Activated T-cell treated with anti-CD3 and anti-CD28 coated beads, Interleukin-2, amount 50 U/mL, for 72 hours (primary cell): ENCODE measurements at regions not wholly inside any gene's neighbourhood (a gene's known extent, or its start where the extent isn't known, plus 50 kb on each side); places are given as distances from the start of the nearest gene placed in this dataset.
"Not testable (repeated sequence)": the region's sequence is repeated elsewhere in the genome, so short reads cannot be mapped to it uniquely, and the experiment has no call there.

ENCODE experiments used
- ATAC-seq, 2 donors: fragments of 150-1000 bp; cut with Tn5 transposase; replicated peaks in 1 of 2; 2 replicates each; pipeline ENCODE4 v1.10.0; 2021; ENCODE audit warnings: moderate library complexity in 2 of 2, mild to moderate bottlenecking in 1 of 2
- DNase-seq, 2 donors: peaks; one replicate each; pipeline ENCODE4 v3.0.0; 2021 to 2022; ENCODE audit warnings: mixed read lengths in 1 of 2
- H3K27ac Mint-ChIP-seq: one replicate; pipeline ENCODE4 v1.8.0; 2022; ENCODE audit warnings: mild to moderate bottlenecking, moderate library complexity, mixed read lengths
- H3K27me3 Mint-ChIP-seq: one replicate; pipeline ENCODE4 v1.8.0; 2022; ENCODE audit warnings: low read depth, mixed read lengths
- H3K36me3 Mint-ChIP-seq, 2 donors: one replicate each; pipeline ENCODE4 v1.8.0; 2022; ENCODE audit warnings: mixed read lengths in 2 of 2, mild to moderate bottlenecking in 1 of 2; ENCODE audit not compliant: insufficient read depth in 2 of 2
- H3K4me1 Mint-ChIP-seq: one replicate; pipeline ENCODE4 v1.8.0; 2022; ENCODE audit warnings: low read depth, mixed read lengths
- H3K4me3 Mint-ChIP-seq, 2 donors: one replicate each; pipeline ENCODE4 v1.8.0; 2022; ENCODE audit warnings: mild to moderate bottlenecking in 2 of 2, mixed read lengths in 2 of 2, moderate library complexity in 2 of 2
- H3K9me3 Mint-ChIP-seq, 2 donors: one replicate each; pipeline ENCODE4 v1.8.0; 2022; ENCODE audit warnings: mixed read lengths in 2 of 2

- no peaks in the 10 kb centered on the region for H3K9me3 Mint-ChIP-seq
- H3K4me3 Mint-ChIP-seq, result no peak overlapping the region
- no peak for ATAC-seq
- DNase-seq, result peak; percentile 0 to 10
- no peaks in the 10 kb centered on the region for H3K36me3 Mint-ChIP-seq
- H3K4me1 Mint-ChIP-seq, result no peaks in the 10 kb centered on the region
- H3K27ac Mint-ChIP-seq, result no peak overlapping the region
- H3K27me3 Mint-ChIP-seq, result no peaks in the 10 kb centered on the region
These were observed 452.3 kb downstream of the RAB38 start for GRCh38 chr11:87722756-87723565.

- no peaks in the 10 kb centered on the region for H3K36me3 Mint-ChIP-seq
- ATAC-seq (no peak), DNase-seq (no peak)
- no peaks in the 10 kb centered on the region for H3K4me1 Mint-ChIP-seq
- no peaks in the 10 kb centered on the region for H3K9me3 Mint-ChIP-seq
- H3K27me3 Mint-ChIP-seq, result no peaks in the 10 kb centered on the region
- no peak overlapping the region for H3K4me3 Mint-ChIP-seq
- H3K27ac Mint-ChIP-seq, result no peak overlapping the region
These were observed 455.7 kb downstream of the RAB38 start for GRCh38 chr11:87719326-87720073.

GRCh38 chr11:87712802-87713202 is 462.4 kb downstream of the RAB38 start:
- Mint-ChIP-seq H3K27me3 (no peaks in the 10 kb centered on the region), H3K27ac (no peak overlapping the region), H3K4me1 (no peaks in the 10 kb centered on the region), H3K4me3 (no peak overlapping the region), H3K36me3 (no peaks in the 10 kb centered on the region), H3K9me3 (peaks cover 2 to 5% of the 10 kb centered on the region in 2 donors)
- DNase-seq (no peak), ATAC-seq (no peak)

GRCh38 chr11:87712391-87712790 is 462.9 kb downstream of the RAB38 start:
- Mint-ChIP-seq H3K27me3 (no peaks in the 10 kb centered on the region), H3K27ac (no peak overlapping the region), H3K4me1 (no peaks in the 10 kb centered on the region), H3K36me3 (no peaks in the 10 kb centered on the region), H3K4me3 (no peak overlapping the region), H3K9me3 (peaks cover 2 to 5% of the 10 kb centered on the region in 2 donors)
- no peak for ATAC-seq
- DNase-seq, result no peak

GRCh38 chr11:87703589-87703988 is 471.7 kb downstream of the RAB38 start:
- H3K4me1 Mint-ChIP-seq, ATAC-seq, DNase-seq, H3K27ac Mint-ChIP-seq, H3K4me3 Mint-ChIP-seq, H3K27me3 Mint-ChIP-seq, H3K36me3 Mint-ChIP-seq: not testable (repeated sequence)
- H3K9me3 Mint-ChIP-seq, result peaks cover 6 to 16% of the 10 kb centered on the region in 2 donors

- Mint-ChIP-seq H3K27me3 (no peaks in the 10 kb centered on the region), H3K4me1 (no peaks in the 10 kb centered on the region)
- no peak for DNase-seq
These were observed 499.2 kb downstream of the RAB38 start for GRCh38 chr11:87675993-87676392.

GRCh38 chr11:87666730-87667129 is 508.5 kb downstream of the RAB38 start:
- Mint-ChIP-seq H3K9me3 (no peaks in the 10 kb centered on the region), H3K4me1 (no peaks in the 10 kb centered on the region), H3K27me3 (no peaks in the 10 kb centered on the region), H3K27ac (no peak overlapping the region), H3K36me3 (no peaks in the 10 kb centered on the region), H3K4me3 (no peak overlapping the region)
- ATAC-seq (no peak), DNase-seq (no peak)

More at GRCh38 chr11:87675993-87676392, 499.2 kb downstream of the RAB38 start:
- no peaks in the 10 kb centered on the region for H3K9me3 Mint-ChIP-seq
- ATAC-seq, result no peak
- H3K4me3 Mint-ChIP-seq, result no peak overlapping the region
- no peaks in the 10 kb centered on the region for H3K36me3 Mint-ChIP-seq
- no peak overlapping the region for H3K27ac Mint-ChIP-seq

GRCh38 chr11:87662287-87662686 is 513.0 kb downstream of the RAB38 start:
- no peak for DNase-seq
- H3K27ac Mint-ChIP-seq, result no peak overlapping the region
- H3K36me3 Mint-ChIP-seq, result no peaks in the 10 kb centered on the region
- no peaks in the 10 kb centered on the region for H3K9me3 Mint-ChIP-seq
- H3K27me3 Mint-ChIP-seq, result no peaks in the 10 kb centered on the region
- no peak for ATAC-seq
- no peaks in the 10 kb centered on the region for H3K4me1 Mint-ChIP-seq
- H3K4me3 Mint-ChIP-seq, result no peak overlapping the region

DNA sequence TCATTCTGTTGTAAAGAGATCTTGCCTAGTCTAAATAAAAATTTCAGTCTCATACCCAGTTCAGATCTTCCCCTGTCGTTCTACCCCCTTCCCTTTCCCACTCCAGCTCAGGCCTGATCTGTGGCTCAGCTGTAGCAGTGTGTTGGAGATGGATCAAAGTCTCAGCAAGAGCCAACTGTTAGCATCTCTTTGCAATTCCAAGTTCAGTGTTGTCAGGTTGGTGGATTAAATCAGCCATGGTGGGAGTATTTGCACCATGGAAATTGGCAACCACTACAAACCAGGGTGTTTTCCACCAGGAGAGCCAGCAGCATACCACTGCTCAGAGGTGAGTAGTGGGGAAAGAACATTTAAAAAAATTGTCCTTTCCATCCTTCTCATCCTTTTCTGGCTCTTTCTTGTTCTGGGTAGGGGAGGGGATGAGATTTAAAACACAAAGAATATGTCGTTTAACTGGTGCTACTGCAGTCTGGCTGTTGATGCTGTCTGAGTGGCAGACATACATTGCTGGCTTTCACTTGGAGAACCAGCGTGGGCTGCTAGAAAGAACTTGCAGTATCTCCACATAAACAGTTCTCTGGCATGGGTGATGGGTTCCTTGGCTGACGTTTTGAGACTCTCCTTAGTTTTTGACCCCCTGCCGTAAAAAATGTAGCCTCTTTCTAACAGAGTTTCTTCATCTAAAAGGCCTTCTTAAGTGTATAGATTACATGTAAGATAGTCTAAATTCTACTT is 514.1 kb downstream of the RAB38 start:
- ATAC-seq, result no peak
- H3K27me3 Mint-ChIP-seq, result no peaks in the 10 kb centered on the region
- H3K27ac Mint-ChIP-seq, result no peak overlapping the region

DNA sequence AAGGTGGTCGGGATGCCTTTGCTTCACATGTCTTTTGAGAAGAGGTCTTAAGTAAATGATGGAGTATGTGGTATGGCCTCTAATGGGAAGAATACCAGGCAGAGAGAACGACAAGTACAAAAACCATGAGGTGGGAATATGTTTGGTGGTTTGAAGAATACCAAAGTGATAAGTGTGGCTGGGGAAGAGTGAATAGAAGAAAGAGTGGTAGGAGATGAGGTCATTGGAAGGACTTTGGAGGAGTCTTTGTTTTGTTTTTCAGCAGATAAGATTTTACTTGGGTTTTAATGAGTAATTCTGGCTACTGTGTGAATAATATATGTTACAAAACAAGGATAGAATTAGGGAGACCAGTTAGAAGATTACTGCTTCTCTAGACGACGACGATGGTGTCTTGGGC is 515.4 kb downstream of the RAB38 start:
- Mint-ChIP-seq H3K9me3 (peaks cover 0 to 6% of the 10 kb centered on the region in 2 donors), H3K36me3 (no peaks in the 10 kb centered on the region), H3K27ac (no peak overlapping the region), H3K27me3 (no peaks in the 10 kb centered on the region), H3K4me1 (no peaks in the 10 kb centered on the region), H3K4me3 (no peak overlapping the region)
- no peak for DNase-seq
- no peak for ATAC-seq

More for the DNA sequence above, 514.1 kb downstream of the RAB38 start:
- Mint-ChIP-seq H3K9me3 (peaks cover 0 to 2% of the 10 kb centered on the region in 2 donors), H3K36me3 (no peaks in the 10 kb centered on the region), H3K4me3 (no peak overlapping the region), H3K4me1 (no peaks in the 10 kb centered on the region)
- no peak for DNase-seq

- no peak overlapping the region for H3K27ac Mint-ChIP-seq
- ATAC-seq, result no peak
- H3K36me3 Mint-ChIP-seq, result no peaks in the 10 kb centered on the region
- no peak for DNase-seq
- no peaks in the 10 kb centered on the region for H3K27me3 Mint-ChIP-seq
- peaks cover 0 to 2% of the 10 kb centered on the region in 2 donors for H3K9me3 Mint-ChIP-seq
- no peak overlapping the region for H3K4me3 Mint-ChIP-seq
- H3K4me1 Mint-ChIP-seq, result no peaks in the 10 kb centered on the region
These were observed 529.6 kb downstream of the RAB38 start for GRCh38 chr11:87645626-87646025.

- Mint-ChIP-seq H3K36me3 (no peaks in the 10 kb centered on the region), H3K4me3 (no peak overlapping the region), H3K27me3 (no peaks in the 10 kb centered on the region), H3K4me1 (no peaks in the 10 kb centered on the region), H3K27ac (no peak overlapping the region), H3K9me3 (peaks cover 2 to 6% of the 10 kb centered on the region in 2 donors)
- DNase-seq, result no peak
- ATAC-seq, result no peak
These were observed 535.4 kb downstream of the RAB38 start for GRCh38 chr11:87639753-87640364.

DNA sequence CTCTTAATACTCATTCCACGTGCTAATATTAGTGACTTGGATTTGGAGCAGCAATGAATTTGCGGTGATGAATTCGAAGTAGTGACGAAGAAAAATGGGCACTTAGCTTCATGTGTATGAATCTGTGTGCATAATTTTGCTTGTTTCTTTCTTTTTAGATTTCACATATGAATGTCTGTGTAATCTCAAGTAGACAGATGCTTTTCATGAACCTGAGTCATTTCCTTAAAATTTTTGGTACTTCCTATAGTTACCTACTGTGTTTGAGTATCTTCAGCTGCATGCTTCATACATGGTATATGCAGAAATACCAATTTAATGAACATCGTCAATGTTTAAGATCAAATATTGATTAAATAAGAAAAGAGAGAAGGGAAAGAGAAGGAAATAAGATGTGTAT is 540.2 kb downstream of the RAB38 start:
- Mint-ChIP-seq H3K27me3 (no peaks in the 10 kb centered on the region), H3K4me3 (no peak overlapping the region), H3K27ac (no peak overlapping the region), H3K4me1 (no peaks in the 10 kb centered on the region), H3K36me3 (no peaks in the 10 kb centered on the region), H3K9me3 (peaks cover 2 to 6% of the 10 kb centered on the region in 2 donors)
- ATAC-seq (no peak), DNase-seq (no peak)
